ENCODE measurements at regions not wholly inside any gene's neighbourhood (a gene's known extent, or its start where the extent isn't known, plus 50 kb on each side); places are given as distances from the start of the nearest gene placed in this dataset.

- Histone ChIP-seq H2BK5ac (ENCODE audit: low read length) (no peak overlapping the region), H3K27me3 (ENCODE audit: insufficient read depth, low read length, poor library complexity) (no peaks in the 10 kb centered on the region), H3K27ac (ENCODE audit: low read depth, low read length) (no peak overlapping the region), H3K36me3 (ENCODE audit: control insufficient read depth, insufficient read depth, low read length) (no peaks in the 10 kb centered on the region), H3K4me3 (ENCODE audit: low read length) (no peak overlapping the region), H2BK120ac (ENCODE audit: low read depth, low read length) (no peak overlapping the region), H4K5ac (ENCODE audit: low read length) (no peak overlapping the region), H2AK5ac (ENCODE audit: low read length) (no peak overlapping the region), H3K4me1 (ENCODE audit: control insufficient read depth, low read depth, low read length) (no peaks in the 10 kb centered on the region), H3K79me1 (ENCODE audit: low read length) (no peaks in the 10 kb centered on the region), H3K18ac (ENCODE audit: low read length) (no peak overlapping the region), H3K9ac (ENCODE audit: low read length) (no peak overlapping the region), H3K23ac (ENCODE audit: low read length) (no peak overlapping the region), H2BK15ac (replicated peaks; ENCODE audit: low read depth) (no peak overlapping the region), H3K56ac (ENCODE audit: low read length) (no peak overlapping the region), H3K4ac (ENCODE audit: low read depth, low read length) (no peak overlapping the region), H3K79me2 (ENCODE audit: control insufficient read depth, insufficient read depth, low read length) (no peaks in the 10 kb centered on the region), H4K8ac (ENCODE audit: low read depth, low read length) (no peak overlapping the region), H3K4me2 (ENCODE audit: low read length) (no peak overlapping the region)
- no peak for DNase-seq
- no CpG with 5 or more reads among the region's 2 CpGs for WGBS (ENCODE audit: extremely low coverage, insufficient coverage, low lambda C conversion rate)
Measured at GRCh38 chr11:26244207-26244606, 87.7 kb upstream of the ANO3 start.

DNA sequence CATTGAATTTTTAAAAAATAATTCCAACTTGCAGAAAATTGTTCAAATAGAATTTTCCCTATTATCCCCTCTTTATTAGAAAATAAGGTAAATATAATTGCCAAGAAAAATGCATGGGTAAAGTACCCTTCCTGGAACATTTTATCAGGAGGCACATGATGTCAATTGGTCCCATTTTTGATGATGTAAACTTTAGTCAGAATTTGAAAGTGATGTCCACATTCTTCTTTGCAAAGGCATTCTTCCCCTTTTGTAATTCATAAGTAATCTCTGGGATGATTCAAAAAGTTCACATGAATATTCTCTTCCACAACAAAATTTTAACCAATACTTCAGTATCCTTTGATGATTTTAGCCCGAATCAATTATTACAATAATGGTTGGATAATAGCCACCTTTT lies 86.9 kb upstream of the ANO3 start:
- H3K79me2 ChIP-seq (ENCODE audit: control insufficient read depth, insufficient read depth, low read length) = no peaks in the 10 kb centered on the region
- H3K4ac ChIP-seq (ENCODE audit: low read depth, low read length) = no peak overlapping the region
- no peak overlapping the region for H3K4me2 ChIP-seq (ENCODE audit: low read length)
- H3K27ac ChIP-seq (ENCODE audit: low read depth, low read length) = no peak overlapping the region
- no peak overlapping the region for H2AK5ac ChIP-seq (ENCODE audit: low read length)
- no peak overlapping the region for H3K18ac ChIP-seq (ENCODE audit: low read length)
- H3K79me1 ChIP-seq (ENCODE audit: low read length) = no peaks in the 10 kb centered on the region
- no peaks in the 10 kb centered on the region for H3K27me3 ChIP-seq (ENCODE audit: insufficient read depth, low read length, poor library complexity)
- no peaks in the 10 kb centered on the region for H3K36me3 ChIP-seq (ENCODE audit: control insufficient read depth, insufficient read depth, low read length)
- H3K23ac ChIP-seq (ENCODE audit: low read length) = no peak overlapping the region
- no peak overlapping the region for H3K56ac ChIP-seq (ENCODE audit: low read length)
- no peak overlapping the region for H3K9ac ChIP-seq (ENCODE audit: low read length)
- no peak overlapping the region for H2BK5ac ChIP-seq (ENCODE audit: low read length)
- no peak overlapping the region for H4K5ac ChIP-seq (ENCODE audit: low read length)
- DNase-seq = no peak
- no peak overlapping the region for H4K8ac ChIP-seq (ENCODE audit: low read depth, low read length)
- H2BK120ac ChIP-seq (ENCODE audit: low read depth, low read length) = no peak overlapping the region
- no peak overlapping the region for H3K4me3 ChIP-seq (ENCODE audit: low read length)
- WGBS (ENCODE audit: extremely low coverage, insufficient coverage, low lambda C conversion rate) = 100% methylated on average over 1 of the region's 1 CpG
- no peaks in the 10 kb centered on the region for H3K4me1 ChIP-seq (ENCODE audit: control insufficient read depth, low read depth, low read length)
- no peak overlapping the region for H2BK15ac ChIP-seq (replicated peaks; ENCODE audit: low read depth)

DNA sequence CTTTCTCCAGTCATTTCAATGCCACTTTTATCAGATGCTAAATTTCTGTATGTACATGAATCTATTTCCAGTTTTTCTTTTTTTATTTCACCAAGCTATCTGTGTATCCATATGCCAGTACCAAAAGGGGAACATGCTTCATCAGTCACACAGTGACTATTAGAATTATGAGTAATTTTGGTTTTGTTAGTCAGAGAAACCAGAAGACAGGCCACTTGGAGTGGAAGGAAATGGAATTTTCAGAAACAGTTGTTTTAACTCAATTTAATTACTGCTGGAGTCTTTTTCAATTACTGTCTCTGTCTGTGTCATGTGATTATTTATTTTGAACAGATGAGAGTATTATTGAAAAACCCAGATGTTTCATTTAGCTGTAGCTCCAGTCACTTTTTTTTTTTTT lies 84.6 kb upstream of the ANO3 start:
- Histone ChIP-seq H3K79me1 (ENCODE audit: low read length) (no peaks in the 10 kb centered on the region), H3K27me3 (ENCODE audit: insufficient read depth, low read length, poor library complexity) (no peaks in the 10 kb centered on the region), H3K36me3 (ENCODE audit: control insufficient read depth, insufficient read depth, low read length) (no peaks in the 10 kb centered on the region), H3K4me3 (ENCODE audit: low read length) (no peak overlapping the region), H3K23ac (ENCODE audit: low read length) (no peak overlapping the region), H4K5ac (ENCODE audit: low read length) (no peak overlapping the region), H2AK5ac (ENCODE audit: low read length) (no peak overlapping the region), H2BK15ac (replicated peaks; ENCODE audit: low read depth) (no peak overlapping the region), H2BK120ac (ENCODE audit: low read depth, low read length) (no peak overlapping the region), H4K8ac (ENCODE audit: low read depth, low read length) (no peak overlapping the region), H3K9ac (ENCODE audit: low read length) (no peak overlapping the region), H3K79me2 (ENCODE audit: control insufficient read depth, insufficient read depth, low read length) (no peaks in the 10 kb centered on the region), H3K4ac (ENCODE audit: low read depth, low read length) (no peak overlapping the region), H3K18ac (ENCODE audit: low read length) (no peak overlapping the region), H3K4me2 (ENCODE audit: low read length) (no peak overlapping the region), H3K56ac (ENCODE audit: low read length) (no peak overlapping the region), H2BK5ac (ENCODE audit: low read length) (no peak overlapping the region), H3K4me1 (ENCODE audit: control insufficient read depth, low read depth, low read length) (no peaks in the 10 kb centered on the region), H3K27ac (ENCODE audit: low read depth, low read length) (no peak overlapping the region)
- DNase-seq = no peak

DNA sequence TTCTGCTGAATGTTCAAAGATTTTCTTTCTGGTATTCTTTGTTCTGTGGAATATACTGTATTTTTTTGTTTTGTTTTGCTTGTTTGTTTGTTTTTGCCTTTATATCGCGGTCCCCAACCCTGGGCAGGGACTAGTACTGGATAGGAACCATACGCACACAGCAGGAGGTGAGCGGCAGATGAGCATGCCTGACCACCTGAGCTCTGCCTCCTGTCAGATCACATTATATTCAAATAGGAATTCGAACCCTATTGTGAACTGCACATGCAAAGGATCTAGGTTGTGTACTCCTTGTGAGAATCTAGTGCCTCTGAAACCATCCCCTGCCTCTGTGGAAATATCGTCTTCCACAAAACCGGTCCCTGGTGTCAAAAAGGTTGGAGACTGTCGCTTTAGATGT lies 83.3 kb upstream of the ANO3 start:
- Histone ChIP-seq H3K4me1 (ENCODE audit: control insufficient read depth, low read depth, low read length) (no peaks in the 10 kb centered on the region), H3K27me3 (ENCODE audit: insufficient read depth, low read length, poor library complexity) (no peaks in the 10 kb centered on the region), H3K23ac (ENCODE audit: low read length) (no peak overlapping the region), H4K8ac (ENCODE audit: low read depth, low read length) (no peak overlapping the region), H2AK5ac (ENCODE audit: low read length) (no peak overlapping the region), H2BK120ac (ENCODE audit: low read depth, low read length) (no peak overlapping the region), H3K79me2 (ENCODE audit: control insufficient read depth, insufficient read depth, low read length) (no peaks in the 10 kb centered on the region), H3K4ac (ENCODE audit: low read depth, low read length) (no peak overlapping the region), H3K4me2 (ENCODE audit: low read length) (no peak overlapping the region), H2BK15ac (replicated peaks; ENCODE audit: low read depth) (no peak overlapping the region), H3K27ac (ENCODE audit: low read depth, low read length) (no peak overlapping the region), H2BK5ac (ENCODE audit: low read length) (no peak overlapping the region), H3K4me3 (ENCODE audit: low read length) (no peak overlapping the region), H3K56ac (ENCODE audit: low read length) (no peak overlapping the region), H3K18ac (ENCODE audit: low read length) (no peak overlapping the region), H4K5ac (ENCODE audit: low read length) (no peak overlapping the region), H3K36me3 (ENCODE audit: control insufficient read depth, insufficient read depth, low read length) (no peaks in the 10 kb centered on the region), H3K79me1 (ENCODE audit: low read length) (no peaks in the 10 kb centered on the region), H3K9ac (ENCODE audit: low read length) (no peak overlapping the region)
- WGBS (ENCODE audit: extremely low coverage, insufficient coverage, low lambda C conversion rate) = no CpG with 5 or more reads among the region's 8 CpGs
- DNase-seq = no peak

DNA sequence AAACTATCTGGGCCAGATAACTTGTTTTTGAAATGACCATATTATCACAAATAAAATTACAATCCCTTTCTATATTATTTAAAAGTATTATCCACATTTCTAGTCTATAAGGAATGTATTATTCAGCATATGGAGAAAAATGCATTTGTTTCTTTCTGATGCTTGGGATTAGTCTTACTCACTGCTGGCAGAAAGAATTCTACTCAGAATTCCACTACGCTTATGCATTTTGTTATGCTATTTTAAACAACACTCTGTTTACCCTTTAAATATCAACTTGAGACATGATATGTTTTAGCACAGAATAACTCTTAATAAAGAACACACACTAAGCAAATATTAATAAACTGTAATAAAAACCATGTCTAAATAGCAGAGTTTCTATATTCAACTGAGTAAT lies 77.6 kb upstream of the ANO3 start:
- no peak overlapping the region for H2BK15ac ChIP-seq (replicated peaks; ENCODE audit: low read depth)
- WGBS (ENCODE audit: extremely low coverage, insufficient coverage, low lambda C conversion rate) = no CpG with 5 or more reads among the region's 1 CpG
- no peak overlapping the region for H2BK120ac ChIP-seq (ENCODE audit: low read depth, low read length)
- no peak for DNase-seq
- no peaks in the 10 kb centered on the region for H3K4me1 ChIP-seq (ENCODE audit: control insufficient read depth, low read depth, low read length)
- H3K4me3 ChIP-seq (ENCODE audit: low read length) = no peak overlapping the region
- no peak overlapping the region for H4K8ac ChIP-seq (ENCODE audit: low read depth, low read length)
- no peaks in the 10 kb centered on the region for H3K27me3 ChIP-seq (ENCODE audit: insufficient read depth, low read length, poor library complexity)
- no peaks in the 10 kb centered on the region for H3K79me1 ChIP-seq (ENCODE audit: low read length)
- H4K5ac ChIP-seq (ENCODE audit: low read length) = no peak overlapping the region
- no peak overlapping the region for H3K18ac ChIP-seq (ENCODE audit: low read length)
- no peaks in the 10 kb centered on the region for H3K36me3 ChIP-seq (ENCODE audit: control insufficient read depth, insufficient read depth, low read length)
- no peak overlapping the region for H3K4me2 ChIP-seq (ENCODE audit: low read length)
- no peak overlapping the region for H3K23ac ChIP-seq (ENCODE audit: low read length)
- no peak overlapping the region for H2BK5ac ChIP-seq (ENCODE audit: low read length)
- H3K79me2 ChIP-seq (ENCODE audit: control insufficient read depth, insufficient read depth, low read length) = no peaks in the 10 kb centered on the region
- H3K4ac ChIP-seq (ENCODE audit: low read depth, low read length) = no peak overlapping the region
- H3K56ac ChIP-seq (ENCODE audit: low read length) = no peak overlapping the region
- no peak overlapping the region for H3K27ac ChIP-seq (ENCODE audit: low read depth, low read length)
- H2AK5ac ChIP-seq (ENCODE audit: low read length) = no peak overlapping the region
- no peak overlapping the region for H3K9ac ChIP-seq (ENCODE audit: low read length)

GRCh38 chr11:26263769-26264168 lies 68.2 kb upstream of the ANO3 start:
- Histone ChIP-seq H3K79me2 (ENCODE audit: control insufficient read depth, insufficient read depth, low read length) (no peaks in the 10 kb centered on the region), H4K8ac (ENCODE audit: low read depth, low read length) (no peak overlapping the region), H3K4ac (ENCODE audit: low read depth, low read length) (no peak overlapping the region), H3K79me1 (ENCODE audit: low read length) (no peaks in the 10 kb centered on the region), H2BK5ac (ENCODE audit: low read length) (no peak overlapping the region), H2BK15ac (replicated peaks; ENCODE audit: low read depth) (no peak overlapping the region), H2AK5ac (ENCODE audit: low read length) (no peak overlapping the region), H3K4me1 (ENCODE audit: control insufficient read depth, low read depth, low read length) (no peaks in the 10 kb centered on the region), H3K36me3 (ENCODE audit: control insufficient read depth, insufficient read depth, low read length) (no peaks in the 10 kb centered on the region), H3K4me2 (ENCODE audit: low read length) (no peak overlapping the region), H4K5ac (ENCODE audit: low read length) (no peak overlapping the region), H3K4me3 (ENCODE audit: low read length) (no peak overlapping the region), H3K23ac (ENCODE audit: low read length) (no peak overlapping the region), H3K18ac (ENCODE audit: low read length) (no peak overlapping the region), H3K27me3 (ENCODE audit: insufficient read depth, low read length, poor library complexity) (no peaks in the 10 kb centered on the region), H3K27ac (ENCODE audit: low read depth, low read length) (no peak overlapping the region), H3K9ac (ENCODE audit: low read length) (no peak overlapping the region), H2BK120ac (ENCODE audit: low read depth, low read length) (no peak overlapping the region), H3K56ac (ENCODE audit: low read length) (no peak overlapping the region)
- DNase-seq = no peak

All from mesendoderm (in vitro differentiated cells).